ENCODE measurements at regions not wholly inside any gene's neighbourhood (a gene's known extent, or its start where the extent isn't known, plus 50 kb on each side); places are given as distances from the start of the nearest gene placed in this dataset.

DNA sequence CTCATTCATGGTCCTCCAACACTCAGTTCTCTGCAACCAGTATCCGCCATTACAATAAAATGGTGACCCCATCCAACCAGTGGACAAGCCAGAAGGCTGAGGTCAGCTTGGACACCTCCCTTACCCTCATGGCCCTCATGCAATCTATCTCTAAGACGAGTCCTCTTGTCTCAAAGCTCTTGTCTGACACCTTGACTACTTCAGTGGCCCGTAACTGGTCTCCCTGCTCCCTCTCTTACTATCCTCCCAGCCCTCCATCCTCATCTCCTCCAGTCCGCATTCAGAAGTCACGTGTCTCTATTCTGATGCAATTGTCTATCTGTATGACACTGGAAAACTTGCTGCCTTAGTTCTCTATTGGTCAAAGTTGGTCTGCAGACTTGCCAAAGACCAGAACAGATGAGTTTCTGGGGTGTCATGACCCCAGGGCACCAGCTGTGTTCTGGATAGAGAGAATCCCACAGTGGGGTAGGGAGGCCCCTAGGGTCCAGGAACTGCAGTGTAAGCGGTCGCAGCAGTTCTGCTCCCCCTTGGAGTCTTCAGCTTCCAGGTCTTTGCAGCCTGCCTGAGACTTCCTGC lies 59.6 kb upstream of the RNF24 start:
- TF ChIP-seq CTCF (IDR thresholded peaks at IDR 0.05; ENCODE audit: low read length), result no peak
- no peak for TF ChIP-seq EZH2 (IDR thresholded peaks at IDR 0.05; ENCODE audit: borderline replicate concordance, low read length)
